Osteoblast (primary cell): ENCODE measurements at regions not wholly inside any gene's neighbourhood (a gene's known extent, or its start where the extent isn't known, plus 50 kb on each side); places are given as distances from the start of the nearest gene placed in this dataset.

ENCODE experiments used
- DNase-seq: peaks from one replicate; pipeline ENCODE4 v3.0.0; 2011; ENCODE audit warnings: low spot score, mixed read lengths; ENCODE audit not compliant: insufficient read length; ENCODE audit errors: missing footprints
- H2AFZ ChIP-seq: 2 replicates; pipeline ENCODE4 v1.6.0; 2011; ENCODE audit warnings: mild to moderate bottlenecking, low read length
- H3K27ac ChIP-seq: 2 replicates; pipeline ENCODE4 v1.5.1; 2011; ENCODE audit warnings: mild to moderate bottlenecking, low read depth, low read length, moderate library complexity
- H3K27me3 ChIP-seq: 2 replicates; pipeline ENCODE4 v1.6.0; 2012; ENCODE audit warnings: mild to moderate bottlenecking, control low read depth, inconsistent platforms, low read length, moderate library complexity; ENCODE audit not compliant: insufficient read depth
- H3K36me3 ChIP-seq: 2 replicates; pipeline ENCODE4 v1.5.1; 2011; ENCODE audit warnings: mild to moderate bottlenecking, low read length, control low read depth, moderate library complexity; ENCODE audit not compliant: insufficient read depth
- H3K4me1 ChIP-seq: 2 replicates; pipeline ENCODE4 v1.5.1; 2011; ENCODE audit warnings: mild to moderate bottlenecking, low read length, control low read depth, moderate library complexity; ENCODE audit not compliant: insufficient read depth
- H3K4me2 ChIP-seq: 2 replicates; pipeline ENCODE4 v1.6.0; 2011; ENCODE audit warnings: mild to moderate bottlenecking, low read length; ENCODE audit not compliant: insufficient read depth
- H3K4me3 ChIP-seq: fragments of 200-600 bp; sonication (generic); 3 replicates; pipeline ENCODE4 v1.5.1; 2012; ENCODE audit warnings: mild to moderate bottlenecking, low read length, inconsistent platforms; ENCODE audit not compliant: insufficient read depth
- H3K79me2 ChIP-seq: 2 replicates; pipeline ENCODE4 v1.6.0; 2012; ENCODE audit warnings: mild to moderate bottlenecking, low read length, control low read depth, inconsistent platforms; ENCODE audit not compliant: insufficient read depth
- H3K9me3 ChIP-seq: 2 replicates; pipeline ENCODE4 v1.5.1; 2011; ENCODE audit warnings: low read depth, low read length, control low read depth
- H4K20me1 ChIP-seq: 2 replicates; pipeline ENCODE4 v1.6.0; 2012; ENCODE audit warnings: mild to moderate bottlenecking, low read length, control low read depth; ENCODE audit not compliant: insufficient read depth
- TF ChIP-seq, protein P1 (sequence below): IDR thresholded peaks from 2 replicates; pipeline ENCODE4 v1.5.1; 2011; ENCODE audit warnings: mild to moderate bottlenecking, low read depth, low read length, moderate library complexity; ENCODE audit errors: extremely low read depth

GRCh38 chr7:124645704-124646103, 119.9 kb downstream of the GPR37 start:
- TF ChIP-seq, protein P1, sequence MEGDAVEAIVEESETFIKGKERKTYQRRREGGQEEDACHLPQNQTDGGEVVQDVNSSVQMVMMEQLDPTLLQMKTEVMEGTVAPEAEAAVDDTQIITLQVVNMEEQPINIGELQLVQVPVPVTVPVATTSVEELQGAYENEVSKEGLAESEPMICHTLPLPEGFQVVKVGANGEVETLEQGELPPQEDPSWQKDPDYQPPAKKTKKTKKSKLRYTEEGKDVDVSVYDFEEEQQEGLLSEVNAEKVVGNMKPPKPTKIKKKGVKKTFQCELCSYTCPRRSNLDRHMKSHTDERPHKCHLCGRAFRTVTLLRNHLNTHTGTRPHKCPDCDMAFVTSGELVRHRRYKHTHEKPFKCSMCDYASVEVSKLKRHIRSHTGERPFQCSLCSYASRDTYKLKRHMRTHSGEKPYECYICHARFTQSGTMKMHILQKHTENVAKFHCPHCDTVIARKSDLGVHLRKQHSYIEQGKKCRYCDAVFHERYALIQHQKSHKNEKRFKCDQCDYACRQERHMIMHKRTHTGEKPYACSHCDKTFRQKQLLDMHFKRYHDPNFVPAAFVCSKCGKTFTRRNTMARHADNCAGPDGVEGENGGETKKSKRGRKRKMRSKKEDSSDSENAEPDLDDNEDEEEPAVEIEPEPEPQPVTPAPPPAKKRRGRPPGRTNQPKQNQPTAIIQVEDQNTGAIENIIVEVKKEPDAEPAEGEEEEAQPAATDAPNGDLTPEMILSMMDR = no peak
- Histone ChIP-seq H3K4me3 (no peak overlapping the region), H3K4me2 (no peak overlapping the region), H4K20me1 (no peaks in the 10 kb centered on the region), H3K79me2 (no peaks in the 10 kb centered on the region), H2AFZ (no peak overlapping the region), H3K27me3 (no peaks in the 10 kb centered on the region), H3K9me3 (no peaks in the 10 kb centered on the region), H3K4me1 (no peaks in the 10 kb centered on the region), H3K27ac (no peak overlapping the region), H3K36me3 (no peaks in the 10 kb centered on the region)
- no peak for DNase-seq

- H3K4me3 ChIP-seq = no peak overlapping the region
- H4K20me1 ChIP-seq = no peaks in the 10 kb centered on the region
- no peaks in the 10 kb centered on the region for H3K79me2 ChIP-seq
- TF ChIP-seq, protein P1 = no peak
- H3K4me2 ChIP-seq = no peak overlapping the region
- no peak overlapping the region for H3K27ac ChIP-seq
- no peaks in the 10 kb centered on the region for H3K9me3 ChIP-seq
- H3K27me3 ChIP-seq = no peaks in the 10 kb centered on the region
- no peak for DNase-seq
- no peaks in the 10 kb centered on the region for H3K36me3 ChIP-seq
- no peak overlapping the region for H2AFZ ChIP-seq
- H3K4me1 ChIP-seq = no peaks in the 10 kb centered on the region
Measured at GRCh38 chr7:124643311-124643811, 122.2 kb downstream of the GPR37 start.

DNA sequence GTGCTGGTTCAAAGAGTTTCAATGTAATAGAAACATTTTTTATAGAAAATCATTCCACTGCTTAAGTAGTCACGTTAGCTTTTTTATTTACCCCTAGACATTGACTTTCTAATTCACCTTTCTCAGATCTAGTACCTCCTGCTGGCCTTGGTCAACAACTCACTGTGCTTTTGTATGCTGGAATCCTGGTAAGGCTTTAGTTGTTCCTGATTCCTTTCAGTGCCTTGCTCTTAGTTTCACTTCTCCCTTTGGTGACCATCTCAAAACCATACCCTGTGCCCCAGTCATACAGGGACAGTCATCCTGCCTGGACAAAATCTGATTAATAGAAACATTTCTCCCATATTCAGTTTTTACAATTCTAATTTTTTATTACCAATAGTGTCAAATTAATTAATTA, 130.2 kb downstream of the GPR37 start:
- no peaks in the 10 kb centered on the region for H3K27me3 ChIP-seq
- DNase-seq = no peak
- no peaks in the 10 kb centered on the region for H3K4me1 ChIP-seq
- no peaks in the 10 kb centered on the region for H3K9me3 ChIP-seq
- H4K20me1 ChIP-seq = no peaks in the 10 kb centered on the region
- no peaks in the 10 kb centered on the region for H3K79me2 ChIP-seq
- H3K4me3 ChIP-seq = no peak overlapping the region
- H3K27ac ChIP-seq = no peak overlapping the region
- H3K4me2 ChIP-seq = no peak overlapping the region
- H2AFZ ChIP-seq = no peak overlapping the region
- H3K36me3 ChIP-seq = no peaks in the 10 kb centered on the region
- TF ChIP-seq, protein P1 = no peak

GRCh38 chr7:124633740-124634139, 131.9 kb downstream of the GPR37 start:
- Histone ChIP-seq H4K20me1 (no peaks in the 10 kb centered on the region), H3K9me3 (no peaks in the 10 kb centered on the region), H3K36me3 (no peaks in the 10 kb centered on the region), H3K27ac (no peak overlapping the region), H2AFZ (no peak overlapping the region), H3K4me2 (no peak overlapping the region), H3K79me2 (no peaks in the 10 kb centered on the region), H3K27me3 (no peaks in the 10 kb centered on the region), H3K4me1 (no peaks in the 10 kb centered on the region), H3K4me3 (no peak overlapping the region)
- no peak for DNase-seq
- TF ChIP-seq, protein P1 = no peak
